Forelimb muscle (tissue), 1 donor: ENCODE measurements at regions not wholly inside any gene's neighbourhood (a gene's known extent, or its start where the extent isn't known, plus 50 kb on each side); places are given as distances from the start of the nearest gene placed in this dataset.
"Not testable (repeated sequence)": the region's sequence is repeated elsewhere in the genome, so short reads cannot be mapped to it uniquely, and the experiment has no call there.

Source experiments
- DNase-seq: peaks from one replicate; pipeline ENCODE4 v3.0.0-alpha.2; 2013; ENCODE audit warnings: low read depth

DNA sequence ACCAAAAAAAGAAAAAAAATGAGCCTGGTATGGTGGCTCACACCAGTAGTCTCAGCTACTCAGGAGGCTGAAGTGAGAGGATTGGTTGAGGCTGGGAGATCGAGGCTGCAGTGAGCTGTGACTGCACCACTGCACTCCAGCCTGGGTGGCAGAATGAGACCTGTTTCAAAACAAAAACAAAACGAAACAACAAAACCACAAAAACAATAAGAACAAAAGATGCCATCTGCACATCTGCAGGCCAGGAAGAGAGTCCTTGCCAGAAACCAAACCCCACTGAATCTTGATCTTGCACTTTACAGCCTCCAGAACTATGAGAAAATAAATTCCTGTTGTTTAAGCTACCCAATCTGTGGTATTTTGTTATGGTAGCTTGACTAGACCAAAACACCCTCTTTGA, 207.7 kb downstream of the YTHDC2 start:
- no peak for DNase-seq

DNA sequence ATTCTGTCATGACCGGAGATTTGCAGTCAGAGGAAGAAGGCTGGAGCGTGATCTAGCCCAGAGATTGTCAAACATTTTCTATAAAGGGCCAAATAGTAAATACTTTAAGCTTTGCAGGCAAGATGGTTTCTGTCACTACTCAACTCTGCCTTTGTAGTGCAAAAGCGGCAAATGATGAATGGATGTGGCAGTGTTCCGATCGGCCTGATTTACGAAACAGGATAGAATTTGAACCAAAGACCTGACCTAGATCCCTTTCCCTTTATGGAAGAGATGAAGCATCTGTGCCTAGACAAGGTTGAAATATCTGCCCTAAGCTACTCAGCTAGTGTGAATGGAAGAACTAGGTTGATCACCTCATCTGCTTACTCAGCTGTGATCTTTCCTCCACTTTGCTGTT, 209.5 kb downstream of the YTHDC2 start:
- DNase-seq, result no peak

DNA sequence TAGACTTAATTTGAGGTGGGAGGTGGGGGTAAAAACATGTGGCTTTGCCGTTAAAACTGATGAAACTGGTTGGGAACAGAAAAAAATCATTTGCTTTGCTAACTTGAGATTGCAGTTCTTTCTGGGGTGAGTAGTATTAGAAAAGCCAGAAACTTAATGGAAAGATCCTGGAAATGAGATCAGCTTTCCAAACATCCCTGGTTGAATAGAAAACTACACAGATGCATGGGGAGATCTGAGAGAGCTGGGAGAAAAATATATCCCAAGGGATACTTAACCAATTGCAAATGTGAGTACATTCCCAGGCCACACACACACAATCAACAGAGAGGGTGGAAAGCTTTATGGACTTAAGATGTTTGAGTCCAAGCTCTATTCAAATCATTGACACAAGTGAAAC, 222.3 kb downstream of the YTHDC2 start:
- DNase-seq, result peak; percentile 11

DNA sequence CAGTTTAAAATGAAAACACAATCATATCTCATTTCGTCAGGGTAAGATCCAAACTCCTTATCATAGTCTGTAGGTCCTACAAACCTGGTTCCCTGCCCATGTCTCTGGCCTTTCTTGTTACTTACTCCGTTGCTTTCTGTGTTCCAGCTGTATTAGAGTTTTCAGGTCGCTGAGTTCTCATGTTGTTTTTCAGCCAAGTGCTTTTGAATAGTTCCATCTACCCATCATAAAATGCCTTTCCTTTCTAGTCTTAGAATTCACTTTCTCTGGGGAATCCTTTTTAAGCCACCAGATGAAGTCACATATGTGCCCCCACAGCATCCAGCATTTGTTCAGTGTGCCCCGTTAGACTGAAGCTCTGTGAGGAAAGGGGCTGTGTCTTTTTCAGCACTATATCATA, 228.7 kb downstream of the YTHDC2 start:
- no peak for DNase-seq

DNA sequence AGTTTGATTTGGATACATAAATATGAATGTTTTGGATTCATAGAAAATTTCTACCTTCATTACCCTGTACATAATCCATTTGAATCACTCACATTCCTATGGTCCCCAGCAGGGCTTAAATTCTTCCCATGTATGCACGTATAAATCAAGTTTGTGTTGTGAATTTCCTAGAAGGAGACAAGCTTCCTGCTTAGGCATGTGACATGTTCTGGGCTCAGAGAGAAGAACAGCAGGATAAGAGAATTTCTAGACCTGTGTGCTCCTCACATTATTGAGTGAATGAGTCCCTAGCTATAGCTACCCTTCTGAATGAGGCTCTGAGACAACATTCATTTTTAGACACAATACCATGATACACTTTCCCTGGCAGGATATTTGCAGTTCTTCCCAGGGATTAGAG, 229.1 kb downstream of the YTHDC2 start:
- no peak for DNase-seq

DNA sequence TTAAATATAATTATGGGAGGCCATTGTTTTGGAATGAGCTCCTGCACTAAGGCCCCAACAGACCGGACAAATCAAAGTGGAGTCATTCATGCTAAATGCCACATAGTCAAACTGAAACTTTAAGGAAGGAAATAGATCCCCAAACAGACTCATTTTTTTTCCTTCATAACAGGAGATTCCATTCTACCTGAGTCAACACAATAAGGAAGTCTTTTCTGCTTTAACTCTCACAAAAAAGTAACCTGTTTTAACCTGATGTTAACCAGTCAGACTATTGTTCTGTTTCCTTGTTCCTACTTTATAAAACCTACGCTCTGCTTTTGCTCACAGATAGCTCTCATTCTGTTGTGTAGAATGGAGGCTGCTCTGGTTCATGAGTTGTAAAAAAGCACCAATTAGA, 234.9 kb downstream of the YTHDC2 start:
- DNase-seq, result no peak

DNA sequence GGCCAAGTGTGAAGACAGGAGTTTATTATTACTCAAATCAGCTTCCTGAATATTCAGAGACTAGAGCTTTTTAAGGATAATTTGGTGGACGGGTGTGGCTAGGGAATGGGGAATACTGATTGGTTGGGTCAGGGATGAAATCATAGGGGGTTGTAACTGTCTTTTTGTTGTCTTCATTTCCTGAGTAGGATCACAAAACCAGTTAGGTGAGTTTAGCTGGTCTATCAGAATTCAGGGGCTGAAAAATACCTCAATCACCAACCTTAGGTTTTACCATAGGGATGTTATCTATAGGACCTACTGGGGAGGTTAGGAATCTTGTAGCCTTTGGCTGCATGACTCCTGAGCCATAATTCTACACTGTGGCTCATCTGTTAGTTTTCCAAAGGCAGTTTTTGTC, 235.8 kb downstream of the YTHDC2 start:
- no peak for DNase-seq

DNA sequence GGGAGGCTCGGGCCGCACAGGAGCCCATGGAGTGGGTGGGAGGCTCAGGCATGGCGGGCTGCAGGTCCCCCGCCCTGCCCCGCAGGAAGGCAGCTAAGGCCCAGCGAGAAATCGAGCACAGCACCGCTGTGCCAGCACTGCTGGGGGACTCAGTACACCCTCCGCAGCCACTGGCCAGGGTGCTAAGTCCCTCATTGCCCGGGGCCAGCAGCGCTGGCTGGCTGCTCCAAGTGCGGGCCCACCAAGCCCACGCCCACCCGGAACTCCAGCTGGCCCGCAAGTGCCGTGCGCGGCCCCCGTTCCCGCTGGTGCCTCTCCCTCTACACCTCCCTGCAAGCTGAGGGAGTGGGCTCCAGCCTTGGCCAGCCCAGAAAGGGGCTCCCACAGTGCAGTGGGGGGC, 239.7 kb downstream of the YTHDC2 start:
- DNase-seq, result not testable (repeated sequence)

DNA sequence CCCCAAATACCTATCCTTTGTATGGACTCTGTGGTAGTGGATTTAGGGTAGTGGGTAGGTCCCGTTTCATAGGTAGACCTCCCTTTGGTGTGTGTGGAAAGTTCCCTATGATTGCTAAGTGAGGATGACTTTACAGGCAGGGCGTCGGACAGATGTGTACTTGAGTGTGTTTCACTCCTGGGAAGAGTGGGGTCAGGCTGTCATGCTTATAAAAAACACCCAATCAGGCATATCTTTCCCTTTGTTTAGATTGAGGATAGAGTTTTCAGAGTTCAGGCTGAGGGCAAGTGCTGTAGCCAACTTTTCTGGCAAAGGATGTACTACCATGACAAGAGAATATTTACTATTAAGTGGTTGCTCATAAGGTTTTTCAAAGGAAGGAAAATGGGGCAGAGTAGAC, 242.0 kb downstream of the YTHDC2 start:
- DNase-seq, result no peak

DNA sequence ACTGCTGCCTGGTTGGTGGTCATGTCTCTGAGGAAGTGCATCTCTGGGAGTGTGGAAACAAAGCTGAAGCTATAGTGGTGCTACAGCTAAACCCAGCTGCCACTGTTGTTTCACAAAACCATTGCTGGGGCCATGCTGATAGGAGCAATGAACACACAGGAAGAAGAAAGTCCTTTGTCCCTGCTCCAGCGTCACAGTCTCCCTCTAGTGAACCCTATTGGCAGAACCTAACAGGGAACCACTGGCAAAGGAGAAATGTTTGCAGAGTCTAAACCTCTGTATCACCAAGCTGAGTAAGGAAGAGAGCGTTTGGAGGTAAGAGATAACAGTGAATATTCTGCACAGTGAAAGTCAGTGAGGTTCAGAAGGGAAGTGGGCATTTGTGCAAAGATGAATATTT, 244.0 kb downstream of the YTHDC2 start:
- DNase-seq, result no peak

DNA sequence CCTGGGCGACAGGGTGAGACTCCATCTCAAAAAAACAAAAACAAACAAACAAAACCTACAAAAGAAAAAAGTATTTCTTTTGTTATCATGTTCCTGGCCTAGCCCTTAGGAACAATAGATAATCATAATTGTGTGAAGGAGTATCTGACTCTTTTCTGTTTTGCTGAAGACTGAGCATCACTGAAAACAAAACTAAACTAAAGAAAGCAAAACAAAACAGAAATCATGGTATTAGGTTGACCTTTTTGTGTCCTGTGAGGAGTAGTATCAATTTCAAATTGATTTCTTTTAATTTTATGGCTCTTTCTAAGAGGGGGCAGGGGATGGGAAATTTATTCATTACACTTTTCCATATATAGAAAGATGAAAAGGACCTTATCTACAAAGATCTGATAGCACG, 246.0 kb downstream of the YTHDC2 start:
- DNase-seq, result no peak

DNA sequence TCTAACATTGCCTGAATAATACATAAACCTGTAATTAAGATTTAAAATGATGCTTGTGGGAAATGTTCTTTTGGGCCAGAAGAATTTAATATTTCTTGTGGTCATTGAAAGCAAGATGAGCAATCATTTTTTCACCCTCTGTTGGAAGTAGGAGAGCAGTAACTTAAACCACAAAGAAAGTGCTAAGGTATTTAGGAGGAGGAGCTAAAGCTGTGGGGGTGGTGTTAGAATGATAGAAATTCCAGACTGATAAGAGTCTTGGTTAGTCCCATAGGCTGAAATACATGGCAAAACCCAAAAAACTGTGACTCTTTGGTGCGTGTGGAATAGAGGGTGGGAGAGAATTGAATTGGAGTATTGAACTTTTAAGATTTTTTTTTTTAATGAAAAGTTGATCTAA, 247.0 kb downstream of the YTHDC2 start:
- no peak for DNase-seq

DNA sequence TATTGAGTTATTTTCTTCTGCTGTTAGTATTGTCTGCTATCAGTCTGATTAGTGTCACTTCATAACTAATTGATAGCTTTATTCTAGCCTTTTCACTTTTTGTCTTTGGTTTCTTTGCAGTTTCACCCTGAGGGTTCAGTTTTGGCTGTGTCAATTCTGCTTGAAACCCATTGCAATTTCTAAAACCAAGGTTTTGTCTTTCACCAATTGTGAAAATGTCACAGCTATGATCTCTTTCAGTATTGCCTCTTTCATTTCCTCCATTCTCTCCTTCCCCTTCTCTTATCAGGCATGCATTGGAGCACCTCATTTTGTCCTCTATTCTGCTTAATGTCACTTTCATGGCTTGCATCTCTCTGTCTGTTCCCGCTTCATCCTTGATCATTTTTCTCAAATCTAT, 248.1 kb downstream of the YTHDC2 start:
- DNase-seq, result no peak

DNA sequence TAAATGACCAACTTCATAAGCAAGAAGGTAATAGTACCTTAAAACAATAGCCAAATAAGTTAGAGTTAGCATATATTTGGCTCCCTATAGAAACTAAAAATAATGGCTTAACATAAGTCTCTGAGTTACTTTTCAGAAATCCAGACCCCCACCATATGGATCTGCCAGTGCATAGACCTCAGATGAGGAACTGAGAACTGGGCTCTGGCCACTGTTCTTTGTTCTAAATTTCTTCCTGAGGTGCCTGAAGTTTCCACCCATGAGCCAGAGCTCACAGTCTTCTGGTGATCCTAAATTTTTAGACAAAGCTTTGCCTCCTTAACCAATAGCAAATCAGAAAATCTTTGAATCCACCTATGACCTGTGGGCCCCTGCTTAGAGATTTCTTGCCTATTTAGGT, 250.9 kb downstream of the YTHDC2 start:
- DNase-seq, result no peak

DNA sequence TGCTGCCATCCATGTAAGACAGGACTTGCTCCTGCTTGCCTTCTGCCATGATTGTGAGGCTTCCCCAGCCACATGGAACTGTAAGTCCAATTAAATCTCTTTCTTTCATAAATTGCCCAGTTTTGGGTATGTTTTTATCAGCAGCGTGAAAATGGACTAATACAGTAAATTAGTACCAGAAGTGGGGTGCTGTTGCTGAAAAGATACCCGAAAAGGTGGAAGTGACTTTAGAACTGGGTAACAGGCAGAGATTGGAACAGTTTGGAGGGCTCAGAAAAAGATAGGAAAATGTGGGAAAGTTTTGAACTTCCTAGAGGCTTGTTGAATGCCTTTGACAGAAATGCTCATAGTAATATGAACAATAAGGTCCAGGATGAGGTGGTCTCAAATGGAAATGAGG, 253.3 kb downstream of the YTHDC2 start:
- DNase-seq, result not testable (repeated sequence)

DNA sequence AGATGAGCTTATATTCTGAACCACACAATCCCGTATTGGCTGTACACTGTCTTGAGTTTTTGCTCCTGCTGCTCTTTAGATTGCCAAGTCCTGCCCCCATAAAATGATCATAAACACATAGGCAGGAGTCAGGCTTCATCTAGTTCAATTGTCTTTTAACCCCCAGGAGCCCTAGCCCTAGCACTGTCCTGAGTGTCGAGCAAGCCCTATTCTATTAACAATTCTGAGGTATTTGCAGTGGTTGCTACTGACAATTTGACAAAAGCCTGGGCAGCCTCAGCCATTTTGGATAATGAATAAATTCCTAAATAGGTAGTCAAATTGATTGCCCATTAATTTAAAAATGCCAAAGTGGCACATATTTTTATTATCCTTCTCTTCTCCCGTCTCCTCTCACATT, 257.2 kb downstream of the YTHDC2 start:
- no peak for DNase-seq

DNA sequence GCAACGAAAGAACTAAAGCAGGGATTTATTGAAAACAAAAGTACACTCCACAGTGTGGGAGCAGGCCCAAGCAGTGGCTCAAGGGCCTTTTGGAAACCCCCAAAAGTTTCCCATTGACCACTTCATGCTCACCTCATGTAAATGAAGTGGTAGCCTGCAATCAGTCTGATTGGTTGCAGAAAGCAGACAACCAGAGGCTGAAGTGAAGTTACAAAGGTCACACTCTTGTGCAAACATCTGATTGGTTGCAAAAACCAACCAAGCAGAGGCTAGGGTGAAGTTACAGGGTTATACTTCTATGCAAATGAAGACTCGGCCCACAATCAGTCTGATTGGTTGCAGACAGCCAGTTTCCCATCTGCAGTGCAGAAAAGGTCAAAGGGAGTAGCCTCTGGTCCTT, 258.0 kb downstream of the YTHDC2 start:
- no peak for DNase-seq

DNA sequence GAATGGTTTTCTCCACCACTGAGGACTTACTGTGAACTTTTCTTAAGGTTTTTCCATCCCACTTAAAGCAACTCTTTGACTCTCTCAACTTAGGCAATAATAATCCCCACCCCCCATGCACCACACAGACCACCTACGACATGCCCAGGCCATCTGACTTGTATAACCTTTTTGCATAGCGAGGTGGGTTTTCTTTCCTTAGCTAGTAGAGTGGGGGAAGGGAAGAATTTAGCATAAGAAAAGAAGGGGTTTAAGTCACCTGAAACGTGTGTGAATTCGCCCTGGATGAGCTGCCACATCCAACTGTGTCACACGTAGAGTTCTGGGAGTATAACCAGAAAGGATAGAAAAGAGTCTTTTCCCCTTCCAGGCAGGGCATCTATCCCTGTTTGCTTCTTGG, 262.7 kb downstream of the YTHDC2 start:
- DNase-seq, result no peak

DNA sequence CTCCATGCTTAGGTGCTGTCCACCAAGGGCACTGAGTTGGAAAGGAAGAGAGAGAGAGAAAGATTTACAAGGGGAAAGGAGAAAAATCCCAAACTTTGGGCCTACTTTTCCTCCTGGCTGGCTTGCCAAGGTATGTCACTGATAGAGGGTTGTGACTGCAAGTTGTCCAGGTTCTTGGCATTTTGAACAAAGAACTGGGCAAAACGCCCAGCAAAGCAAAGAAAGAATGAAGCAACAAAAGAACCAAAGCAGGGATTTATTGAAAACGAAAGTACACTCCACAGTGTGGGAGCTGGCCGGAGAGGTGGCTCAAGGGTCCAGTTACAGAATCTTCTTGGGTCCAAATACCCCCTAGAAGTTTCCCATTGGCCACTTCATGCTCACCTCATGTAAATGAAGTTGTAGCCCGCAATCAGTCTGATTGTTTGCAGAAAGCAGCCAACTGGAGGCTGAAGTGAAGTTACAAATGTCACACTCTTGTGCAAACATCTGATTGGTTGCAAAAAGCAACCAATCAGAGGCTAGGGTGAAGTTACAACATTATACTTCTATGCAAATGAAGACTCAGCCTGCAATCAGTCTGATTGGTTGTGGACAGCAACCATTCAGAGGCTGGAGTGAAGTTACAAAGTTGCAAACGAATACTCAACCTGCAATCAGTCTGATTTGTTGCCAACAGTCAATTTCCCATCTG, 263.5 kb downstream of the YTHDC2 start:
- no peak for DNase-seq

DNA sequence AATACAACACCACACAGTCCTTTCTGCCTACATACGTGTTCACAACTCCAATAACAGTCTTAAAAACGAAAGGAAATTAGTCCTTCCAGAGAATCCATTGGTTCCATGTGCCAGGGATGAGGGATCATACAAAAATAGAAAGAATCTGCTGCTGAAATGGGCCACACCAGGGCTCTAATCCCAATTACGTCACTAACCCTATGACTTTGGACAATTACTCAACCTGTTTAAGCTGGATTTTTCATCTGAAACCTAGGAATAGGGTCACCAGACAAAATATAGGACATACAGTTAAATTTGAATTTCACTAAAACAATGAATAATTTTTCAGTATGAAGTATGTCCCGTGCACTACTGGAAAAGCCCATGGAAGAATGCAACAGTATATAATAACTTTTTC, 264.7 kb downstream of the YTHDC2 start:
- DNase-seq, result no peak

DNA sequence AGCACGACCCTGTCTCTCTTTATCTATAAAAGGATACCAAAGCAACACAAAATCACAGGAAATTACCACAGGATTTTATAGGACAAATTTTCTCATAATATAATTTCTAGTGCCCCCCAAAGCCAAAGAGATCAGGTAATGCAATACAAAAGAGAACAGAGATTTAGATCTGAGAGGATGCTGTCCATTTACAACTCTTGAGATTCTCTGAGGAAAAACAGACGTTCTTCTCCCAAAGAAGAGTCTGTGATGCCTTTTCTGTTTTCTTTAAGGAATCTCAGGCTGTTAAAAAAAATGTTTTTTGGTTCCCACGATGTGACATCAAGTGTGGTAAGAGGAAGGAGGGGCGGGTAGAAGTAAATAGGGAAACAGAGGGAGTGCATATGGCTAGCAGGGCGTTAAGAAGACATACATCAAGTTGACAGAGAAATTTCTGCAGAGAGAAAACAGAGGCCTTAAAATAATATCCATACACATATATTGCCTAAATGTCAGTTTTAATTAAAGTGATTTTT, 274.7 kb downstream of the YTHDC2 start:
- DNase-seq, result no peak

DNA sequence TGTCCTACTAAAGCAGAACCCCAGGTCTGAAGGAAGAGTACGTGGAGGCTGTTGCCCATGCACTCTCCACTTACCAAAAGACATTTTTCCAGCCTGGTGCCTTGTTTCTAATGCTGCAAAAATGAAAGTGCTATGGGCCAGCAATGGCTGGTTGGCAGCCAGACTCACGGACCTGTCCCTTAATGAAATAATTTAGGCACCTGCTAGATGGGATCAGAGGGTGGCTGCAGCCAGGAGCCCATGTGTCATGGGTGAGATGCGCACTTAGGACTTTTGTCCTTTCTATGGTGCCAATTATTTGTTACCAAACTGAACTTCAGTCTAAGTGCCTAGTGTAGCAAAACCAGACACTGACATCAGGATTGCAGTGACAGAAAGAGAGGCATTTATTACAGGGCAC, 276.3 kb downstream of the YTHDC2 start:
- DNase-seq, result no peak

DNA sequence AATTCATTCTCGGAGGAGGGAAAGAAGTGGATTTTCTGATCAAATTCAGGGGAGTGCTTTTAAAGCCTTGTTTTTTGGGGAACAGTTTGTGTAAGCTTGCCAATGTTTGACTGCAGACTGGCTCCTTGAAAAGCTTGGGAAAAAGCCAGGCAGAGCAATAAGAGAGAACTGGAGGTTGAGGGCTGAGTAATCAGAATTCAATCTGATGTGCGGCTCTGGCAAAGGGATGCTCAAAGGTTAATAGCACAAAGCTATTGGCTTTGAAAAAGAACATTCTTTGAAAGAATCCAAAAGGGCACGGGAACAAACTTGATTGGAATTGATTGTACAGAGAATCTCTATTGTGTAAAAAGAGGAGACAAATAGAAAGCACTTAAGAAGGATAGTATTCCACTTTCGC, 279.3 kb downstream of the YTHDC2 start:
- no peak for DNase-seq

DNA sequence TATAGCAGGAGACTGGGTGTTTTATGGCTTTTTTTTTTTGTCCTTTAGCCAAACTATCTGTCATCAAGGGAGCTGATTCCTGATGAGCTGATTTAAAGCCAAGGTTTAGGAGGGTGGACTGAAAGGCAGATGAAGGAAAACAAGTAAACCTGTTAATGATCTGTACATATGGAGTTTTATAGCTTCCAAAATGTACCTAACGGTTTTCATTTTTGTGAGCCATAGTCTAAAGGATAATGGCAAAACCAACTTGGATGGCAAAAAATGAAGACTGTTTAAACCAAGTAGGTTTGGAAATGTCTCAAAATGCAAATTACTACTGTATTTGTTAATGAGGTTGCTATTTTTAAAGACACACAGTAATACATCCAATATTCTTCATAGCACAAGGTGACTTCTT, 281.5 kb downstream of the YTHDC2 start:
- DNase-seq, result no peak
